ENCODE measurements at regions not wholly inside any gene's neighbourhood (a gene's known extent, or its start where the extent isn't known, plus 50 kb on each side); places are given as distances from the start of the nearest gene placed in this dataset.

GRCh38 chr6:95660544-95660943 lies 83.2 kb downstream of the MANEA start:
- Mint-ChIP-seq H3K9me3 (peaks cover 1 to 2% of the 10 kb centered on the region in 2 donors), H3K27me3 (ENCODE audit: low read depth) (no peaks in the 10 kb centered on the region), H3K27ac (no peak overlapping the region), H3K4me3 (no peak overlapping the region), H3K36me3 (ENCODE audit: insufficient read depth in 2 of 2) (no peaks in the 10 kb centered on the region), H3K4me1 (ENCODE audit: low read depth) (no peaks in the 10 kb centered on the region)
- ATAC-seq (replicated peaks in 1 of 2) (no peak), DNase-seq (no peak)

GRCh38 chr6:95670011-95670463 lies 92.7 kb downstream of the MANEA start:
- DNase-seq (no peak), ATAC-seq (replicated peaks in 1 of 2) (no peak)
- no peak overlapping the region for H3K4me3 Mint-ChIP-seq
- no peak overlapping the region for H3K27ac Mint-ChIP-seq
- H3K9me3 Mint-ChIP-seq, result peaks cover 2 to 4% of the 10 kb centered on the region in 2 donors
- no peaks in the 10 kb centered on the region for H3K4me1 Mint-ChIP-seq (ENCODE audit: low read depth)
- H3K36me3 Mint-ChIP-seq (ENCODE audit: insufficient read depth in 2 of 2), result no peaks in the 10 kb centered on the region
- H3K27me3 Mint-ChIP-seq (ENCODE audit: low read depth), result peaks cover 4% of the 10 kb centered on the region

GRCh38 chr6:95676011-95676628 lies 98.8 kb downstream of the MANEA start:
- DNase-seq (no peak), ATAC-seq (replicated peaks in 1 of 2) (no peak)
- H3K9me3 Mint-ChIP-seq, result peaks cover 0 to 2% of the 10 kb centered on the region in 2 donors
- no peaks in the 10 kb centered on the region for H3K4me1 Mint-ChIP-seq (ENCODE audit: low read depth)
- no peak overlapping the region for H3K4me3 Mint-ChIP-seq
- H3K36me3 Mint-ChIP-seq (ENCODE audit: insufficient read depth in 2 of 2), result no peaks in the 10 kb centered on the region
- H3K27ac Mint-ChIP-seq, result no peak overlapping the region
- H3K27me3 Mint-ChIP-seq (ENCODE audit: low read depth), result peaks cover 6% of the 10 kb centered on the region

- Mint-ChIP-seq H3K9me3 (peaks cover 0 to under 1% of the 10 kb centered on the region in 2 donors), H3K36me3 (ENCODE audit: insufficient read depth in 2 of 2) (no peaks in the 10 kb centered on the region), H3K4me3 (no peak overlapping the region), H3K4me1 (ENCODE audit: low read depth) (no peaks in the 10 kb centered on the region), H3K27ac (no peak overlapping the region), H3K27me3 (ENCODE audit: low read depth) (peaks cover 2% of the 10 kb centered on the region)
- no peak for ATAC-seq (replicated peaks in 1 of 2)
- DNase-seq, result no peak
Observed at GRCh38 chr6:95679981-95680380, 102.6 kb downstream of the MANEA start.

GRCh38 chr6:95681736-95682135 lies 104.4 kb downstream of the MANEA start:
- Mint-ChIP-seq H3K4me3 (no peak overlapping the region), H3K27ac (no peak overlapping the region), H3K27me3 (ENCODE audit: low read depth) (no peaks in the 10 kb centered on the region), H3K36me3 (ENCODE audit: insufficient read depth in 2 of 2) (no peaks in the 10 kb centered on the region), H3K4me1 (ENCODE audit: low read depth) (no peaks in the 10 kb centered on the region), H3K9me3 (no peaks in the 10 kb centered on the region)
- ATAC-seq (replicated peaks in 1 of 2) (no peak), DNase-seq (no peak)

- ATAC-seq (replicated peaks in 1 of 2), result no peak
- Mint-ChIP-seq H3K36me3 (ENCODE audit: insufficient read depth in 2 of 2) (no peaks in the 10 kb centered on the region), H3K4me1 (ENCODE audit: low read depth) (no peaks in the 10 kb centered on the region), H3K27me3 (ENCODE audit: low read depth) (no peaks in the 10 kb centered on the region), H3K4me3 (no peak overlapping the region), H3K27ac (no peak overlapping the region), H3K9me3 (no peaks in the 10 kb centered on the region)
- no peak for DNase-seq
Observed at GRCh38 chr6:95682476-95682875, 105.1 kb downstream of the MANEA start.

GRCh38 chr6:95685822-95686221 lies 108.5 kb downstream of the MANEA start:
- ATAC-seq (replicated peaks in 1 of 2), result no peak
- no peak overlapping the region for H3K4me3 Mint-ChIP-seq
- peaks cover 0 to 1% of the 10 kb centered on the region in 2 donors for H3K9me3 Mint-ChIP-seq
- no peak overlapping the region for H3K27ac Mint-ChIP-seq
- DNase-seq, result no peak
- no peaks in the 10 kb centered on the region for H3K27me3 Mint-ChIP-seq (ENCODE audit: low read depth)
- no peaks in the 10 kb centered on the region for H3K36me3 Mint-ChIP-seq (ENCODE audit: insufficient read depth in 2 of 2)
- no peaks in the 10 kb centered on the region for H3K4me1 Mint-ChIP-seq (ENCODE audit: low read depth)

- ATAC-seq (replicated peaks in 1 of 2) (no peak), DNase-seq (no peak)
- H3K27me3 Mint-ChIP-seq (ENCODE audit: low read depth), result no peaks in the 10 kb centered on the region
- H3K36me3 Mint-ChIP-seq (ENCODE audit: insufficient read depth in 2 of 2), result no peaks in the 10 kb centered on the region
- no peaks in the 10 kb centered on the region for H3K4me1 Mint-ChIP-seq (ENCODE audit: low read depth)
- no peak overlapping the region for H3K4me3 Mint-ChIP-seq
- peaks cover 0 to 3% of the 10 kb centered on the region in 2 donors for H3K9me3 Mint-ChIP-seq
- H3K27ac Mint-ChIP-seq, result no peak overlapping the region
Observed at GRCh38 chr6:95686272-95686671, 108.9 kb downstream of the MANEA start.

- Mint-ChIP-seq H3K27ac (no peak overlapping the region), H3K4me1 (ENCODE audit: low read depth) (no peaks in the 10 kb centered on the region), H3K36me3 (ENCODE audit: insufficient read depth in 2 of 2) (no peaks in the 10 kb centered on the region), H3K9me3 (peaks cover 0 to 3% of the 10 kb centered on the region in 2 donors), H3K27me3 (ENCODE audit: low read depth) (no peaks in the 10 kb centered on the region), H3K4me3 (no peak overlapping the region)
- DNase-seq (no peak), ATAC-seq (replicated peaks in 1 of 2) (no peak)
Observed at GRCh38 chr6:95686895-95687294, 109.6 kb downstream of the MANEA start.

- Mint-ChIP-seq H3K4me3 (no peak overlapping the region), H3K36me3 (ENCODE audit: insufficient read depth in 2 of 2) (no peaks in the 10 kb centered on the region), H3K27ac (no peak overlapping the region), H3K9me3 (peaks cover 0 to 3% of the 10 kb centered on the region in 2 donors), H3K27me3 (ENCODE audit: low read depth) (no peaks in the 10 kb centered on the region), H3K4me1 (ENCODE audit: low read depth) (no peaks in the 10 kb centered on the region)
- DNase-seq, result no peak
- no peak for ATAC-seq (replicated peaks in 1 of 2)
Observed at GRCh38 chr6:95687839-95688238, 110.5 kb downstream of the MANEA start.

- Mint-ChIP-seq H3K36me3 (ENCODE audit: insufficient read depth in 2 of 2) (no peaks in the 10 kb centered on the region), H3K27ac (no peak overlapping the region), H3K27me3 (ENCODE audit: low read depth) (no peaks in the 10 kb centered on the region), H3K9me3 (peaks cover 0 to 3% of the 10 kb centered on the region in 2 donors), H3K4me3 (no peak overlapping the region), H3K4me1 (ENCODE audit: low read depth) (no peaks in the 10 kb centered on the region)
- ATAC-seq (replicated peaks in 1 of 2), result no peak
- DNase-seq, result no peak
Observed at GRCh38 chr6:95690328-95690727, 113.0 kb downstream of the MANEA start.

GRCh38 chr6:95693108-95693507 lies 115.8 kb downstream of the MANEA start:
- H3K4me1 Mint-ChIP-seq (ENCODE audit: low read depth), result no peaks in the 10 kb centered on the region
- H3K27ac Mint-ChIP-seq, result no peak overlapping the region
- ATAC-seq (replicated peaks in 1 of 2) (no peak), DNase-seq (no peak)
- H3K36me3 Mint-ChIP-seq (ENCODE audit: insufficient read depth in 2 of 2), result no peaks in the 10 kb centered on the region
- H3K27me3 Mint-ChIP-seq (ENCODE audit: low read depth), result no peaks in the 10 kb centered on the region
- peaks cover 0 to 3% of the 10 kb centered on the region in 2 donors for H3K9me3 Mint-ChIP-seq
- no peak overlapping the region for H3K4me3 Mint-ChIP-seq

GRCh38 chr6:95698271-95698670 lies 120.9 kb downstream of the MANEA start:
- DNase-seq (no peak), ATAC-seq (replicated peaks in 1 of 2) (no peak)
- no peak overlapping the region for H3K27ac Mint-ChIP-seq
- no peak overlapping the region for H3K4me3 Mint-ChIP-seq
- no peaks in the 10 kb centered on the region for H3K4me1 Mint-ChIP-seq (ENCODE audit: low read depth)
- H3K36me3 Mint-ChIP-seq (ENCODE audit: insufficient read depth in 2 of 2), result no peaks in the 10 kb centered on the region
- no peaks in the 10 kb centered on the region for H3K9me3 Mint-ChIP-seq
- no peaks in the 10 kb centered on the region for H3K27me3 Mint-ChIP-seq (ENCODE audit: low read depth)

GRCh38 chr6:95723638-95724037 lies 146.3 kb downstream of the MANEA start:
- H3K9me3 Mint-ChIP-seq, result peaks cover 3 to 7% of the 10 kb centered on the region in 2 donors
- H3K27me3 Mint-ChIP-seq (ENCODE audit: low read depth), result no peaks in the 10 kb centered on the region
- no peak overlapping the region for H3K4me3 Mint-ChIP-seq
- DNase-seq (no peak), ATAC-seq (replicated peaks in 1 of 2) (no peak)
- H3K36me3 Mint-ChIP-seq (ENCODE audit: insufficient read depth in 2 of 2), result no peaks in the 10 kb centered on the region
- H3K27ac Mint-ChIP-seq, result no peak overlapping the region
- no peaks in the 10 kb centered on the region for H3K4me1 Mint-ChIP-seq (ENCODE audit: low read depth)
